IgD-negative memory B cell (primary cell): ENCODE measurements at regions not wholly inside any gene's neighbourhood (a gene's known extent, or its start where the extent isn't known, plus 50 kb on each side); places are given as distances from the start of the nearest gene placed in this dataset.

ENCODE experiments used
- H3K27ac Mint-ChIP-seq, 3 donors: one replicate each; pipeline ENCODE4 v1.8.0; 2020 to 2022; ENCODE audit warnings: mild to moderate bottlenecking in 3 of 3, mixed read lengths in 3 of 3, moderate library complexity in 1 of 3
- H3K27me3 Mint-ChIP-seq: one replicate; pipeline ENCODE4 v1.8.0; 2021; ENCODE audit warnings: mixed read lengths
- H3K36me3 Mint-ChIP-seq: one replicate; pipeline ENCODE4 v1.8.0; 2020; ENCODE audit warnings: mild to moderate bottlenecking, mixed read lengths
- H3K4me1 Mint-ChIP-seq, 3 donors: one replicate each; pipeline ENCODE4 v1.8.0; 2020 to 2022; ENCODE audit warnings: mixed read lengths in 3 of 3, mild to moderate bottlenecking in 1 of 3
- H3K4me3 Mint-ChIP-seq, 4 donors: one replicate each; pipeline ENCODE4 v1.8.0; 2020 to 2022; ENCODE audit warnings: mild to moderate bottlenecking in 4 of 4, mixed read lengths in 4 of 4, moderate library complexity in 3 of 4
- H3K9me3 Mint-ChIP-seq, 3 donors: one replicate each; pipeline ENCODE4 v1.8.0; 2020 to 2021; ENCODE audit warnings: mixed read lengths in 3 of 3, mild to moderate bottlenecking in 1 of 3

DNA sequence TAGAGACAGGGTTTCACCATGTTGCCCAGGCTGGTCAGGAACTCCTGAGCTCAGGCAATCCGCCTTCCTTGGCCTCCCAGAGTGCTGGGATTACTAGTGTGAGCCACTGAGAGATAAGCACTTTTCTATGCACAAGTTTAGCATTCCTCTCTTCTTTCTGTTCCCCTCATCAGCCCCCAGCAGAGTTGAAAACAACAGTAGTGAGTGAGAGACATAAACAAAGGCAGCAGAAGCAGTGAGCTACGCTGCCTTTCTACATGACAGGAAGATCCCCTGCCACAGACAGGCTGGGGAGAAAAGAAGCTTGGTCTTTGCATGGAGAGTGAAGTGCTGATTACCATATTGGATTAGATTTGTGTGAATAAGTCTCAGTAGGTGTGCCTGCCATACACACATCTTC, 392.0 kb upstream of the KIRREL3 start:
- no peak overlapping the region for H3K4me3 Mint-ChIP-seq
- no peaks in the 10 kb centered on the region for H3K36me3 Mint-ChIP-seq
- H3K27ac Mint-ChIP-seq = no peak overlapping the region
- peaks cover 2% of the 10 kb centered on the region for H3K27me3 Mint-ChIP-seq
- H3K4me1 Mint-ChIP-seq = no peaks in the 10 kb centered on the region
- H3K9me3 Mint-ChIP-seq = peaks cover under 1 to 11% (median 10%) of the 10 kb centered on the region in 3 donors

DNA sequence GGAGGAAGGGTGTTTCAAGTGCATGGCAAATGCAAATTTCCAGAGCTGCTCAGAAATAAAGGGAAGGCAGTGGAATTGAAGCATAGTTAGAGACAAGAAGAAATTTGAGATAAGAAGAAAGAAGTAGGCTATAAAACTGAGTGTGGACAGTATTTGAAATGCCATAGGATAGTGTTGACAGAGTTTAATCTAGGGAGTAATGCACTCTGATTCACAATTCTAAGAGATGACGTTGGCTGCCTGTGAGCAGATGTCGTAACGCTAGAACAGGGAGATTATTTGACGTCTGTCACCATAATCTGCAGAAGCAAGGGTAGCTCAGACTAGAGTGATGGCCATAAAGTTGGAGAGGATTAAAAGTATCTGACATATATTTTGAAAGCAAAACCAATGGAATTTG, 389.9 kb upstream of the KIRREL3 start:
- H3K9me3 Mint-ChIP-seq = peaks cover 3 to 8% (median 6%) of the 10 kb centered on the region in 3 donors
- H3K36me3 Mint-ChIP-seq = no peaks in the 10 kb centered on the region
- H3K4me1 Mint-ChIP-seq = no peaks in the 10 kb centered on the region
- no peaks in the 10 kb centered on the region for H3K27me3 Mint-ChIP-seq
- no peak overlapping the region for H3K4me3 Mint-ChIP-seq
- H3K27ac Mint-ChIP-seq = no peak overlapping the region

DNA sequence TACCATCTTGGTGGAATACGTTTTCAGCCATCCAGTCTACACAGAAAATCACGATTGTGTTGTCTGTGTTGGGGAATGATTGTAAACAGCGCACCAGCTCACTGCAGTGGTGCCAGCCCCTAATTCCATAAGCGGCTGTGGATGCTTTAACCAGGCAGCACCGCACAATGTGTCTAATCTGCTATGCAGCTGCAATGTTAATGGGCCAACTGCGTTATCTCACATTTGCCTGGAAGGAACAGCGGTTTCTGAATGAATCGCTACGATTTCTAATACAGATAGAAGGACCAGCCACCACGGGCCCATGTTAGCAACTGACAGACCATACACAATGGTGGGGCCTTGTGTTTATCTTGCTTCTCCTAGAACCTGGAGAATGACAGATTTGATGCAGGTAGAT, 384.5 kb upstream of the KIRREL3 start:
- Mint-ChIP-seq H3K27ac (no peak overlapping the region), H3K4me3 (no peak overlapping the region), H3K27me3 (no peaks in the 10 kb centered on the region), H3K9me3 (peaks cover 0 to 3% (median 0%) of the 10 kb centered on the region in 3 donors), H3K4me1 (no peaks in the 10 kb centered on the region), H3K36me3 (no peaks in the 10 kb centered on the region)

DNA sequence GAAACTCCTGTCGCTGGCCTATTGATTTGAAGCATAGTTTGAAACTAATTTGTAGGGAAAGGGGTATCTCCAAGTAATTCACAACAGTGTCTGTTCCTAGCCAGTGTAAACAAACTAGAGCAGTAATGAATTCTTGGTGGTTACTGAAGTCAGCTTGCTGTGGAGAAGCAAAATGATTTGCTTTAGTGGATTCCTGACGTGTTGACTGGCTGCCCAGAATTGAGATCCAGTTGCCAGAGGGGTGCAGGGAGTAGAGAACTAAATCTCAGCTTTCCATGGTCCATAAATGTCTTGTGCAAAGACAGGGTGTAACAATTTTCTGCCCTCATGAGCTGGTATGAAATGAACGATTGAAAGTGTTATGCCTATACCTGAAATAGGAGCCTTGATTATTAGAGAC, 382.5 kb upstream of the KIRREL3 start:
- H3K4me1 Mint-ChIP-seq = no peaks in the 10 kb centered on the region
- H3K4me3 Mint-ChIP-seq = no peak overlapping the region
- H3K9me3 Mint-ChIP-seq = peaks cover 0 to 3% (median 0%) of the 10 kb centered on the region in 3 donors

DNA sequence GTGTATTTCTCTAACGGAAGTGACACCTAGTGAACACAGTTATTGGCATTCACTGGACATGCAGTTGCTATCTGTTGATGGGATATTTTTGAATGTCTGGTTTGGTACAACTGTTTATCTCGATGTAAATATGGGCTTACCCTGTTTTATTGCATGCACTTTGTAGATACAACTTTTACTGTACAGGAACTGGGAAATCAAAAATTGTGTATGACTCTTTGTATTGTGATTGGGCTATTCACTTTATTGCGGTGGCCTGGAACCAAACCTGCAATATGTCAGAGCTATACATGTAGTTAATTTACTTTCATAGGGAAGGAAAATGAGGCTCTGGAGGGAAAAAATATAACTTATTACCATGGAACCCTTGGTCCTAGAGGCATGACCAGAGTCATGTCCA, 380.7 kb upstream of the KIRREL3 start:
- Mint-ChIP-seq H3K4me1 (no peaks in the 10 kb centered on the region), H3K27ac (no peak overlapping the region), H3K27me3 (no peaks in the 10 kb centered on the region), H3K36me3 (no peaks in the 10 kb centered on the region), H3K4me3 (no peak overlapping the region), H3K9me3 (peaks cover 0 to 5% (median 0%) of the 10 kb centered on the region in 3 donors)

More for the DNA sequence above, 382.5 kb upstream of the KIRREL3 start:
- H3K27ac Mint-ChIP-seq = no peak overlapping the region
- no peaks in the 10 kb centered on the region for H3K27me3 Mint-ChIP-seq
- no peaks in the 10 kb centered on the region for H3K36me3 Mint-ChIP-seq

DNA sequence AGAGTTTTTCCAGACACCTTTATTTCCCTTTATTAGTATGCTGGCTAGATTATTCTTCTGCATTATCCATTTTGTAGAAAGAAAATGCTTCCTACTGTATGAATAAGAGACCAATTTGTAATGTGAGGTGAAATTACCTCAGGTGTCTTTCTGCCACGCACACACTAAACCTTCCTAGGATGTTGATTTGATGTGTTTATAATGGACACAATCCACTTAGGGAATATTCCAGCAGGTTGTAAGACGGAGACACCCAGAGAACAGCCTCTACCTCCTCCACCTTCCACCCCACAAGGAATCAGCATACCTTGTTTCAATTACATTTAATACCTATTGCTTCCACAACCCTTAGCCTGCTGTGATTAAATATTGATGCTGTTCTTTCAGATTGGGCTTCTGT, 379.1 kb upstream of the KIRREL3 start:
- Mint-ChIP-seq H3K36me3 (no peaks in the 10 kb centered on the region), H3K4me1 (no peaks in the 10 kb centered on the region), H3K9me3 (peaks cover 0 to 5% (median 0%) of the 10 kb centered on the region in 3 donors), H3K27ac (no peak overlapping the region), H3K27me3 (no peaks in the 10 kb centered on the region), H3K4me3 (no peak overlapping the region)

DNA sequence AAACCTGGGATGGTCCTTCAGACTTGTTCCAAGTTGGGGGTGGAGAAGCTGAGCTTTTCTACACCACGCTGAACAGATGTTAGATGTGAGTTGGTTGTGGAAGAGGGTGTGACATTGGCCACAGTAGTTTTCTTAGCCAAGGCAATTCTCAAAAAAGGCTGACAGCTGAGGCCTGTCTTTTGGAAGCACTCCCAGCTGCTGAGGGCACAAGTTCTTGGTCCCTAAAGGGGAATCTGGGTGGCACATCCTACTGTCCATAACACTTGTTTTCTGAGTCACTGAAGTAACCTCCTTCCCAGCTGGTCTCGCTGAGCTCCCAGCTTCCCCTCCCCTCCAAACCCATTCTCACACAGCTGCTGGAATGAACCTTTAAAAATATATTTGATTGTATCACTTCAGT, 375.7 kb upstream of the KIRREL3 start:
- no peaks in the 10 kb centered on the region for H3K36me3 Mint-ChIP-seq
- no peaks in the 10 kb centered on the region for H3K4me1 Mint-ChIP-seq
- H3K9me3 Mint-ChIP-seq = peaks cover 0 to 5% (median 0%) of the 10 kb centered on the region in 3 donors
- H3K27me3 Mint-ChIP-seq = no peaks in the 10 kb centered on the region
- H3K4me3 Mint-ChIP-seq = no peak overlapping the region
- no peak overlapping the region for H3K27ac Mint-ChIP-seq

DNA sequence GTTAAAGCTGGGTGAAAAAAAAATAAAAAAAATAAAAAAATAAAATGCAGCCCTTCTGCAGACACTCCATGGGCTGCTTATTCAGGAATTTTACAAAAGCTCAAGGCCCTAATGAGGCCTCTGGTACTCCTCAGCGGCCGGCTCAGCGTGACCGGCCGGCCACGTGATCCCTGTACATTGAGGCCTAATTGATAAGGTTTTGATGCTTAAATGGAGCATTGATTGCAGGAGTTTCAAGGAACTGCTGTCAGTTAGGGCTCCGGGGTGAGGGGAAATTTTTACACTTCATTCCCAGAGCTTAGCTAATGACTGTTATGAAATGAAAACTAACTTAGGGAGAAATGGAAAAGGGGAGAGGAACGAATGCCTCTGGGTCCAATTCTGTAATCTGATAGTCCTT, 368.8 kb upstream of the KIRREL3 start:
- H3K27ac Mint-ChIP-seq = no peak overlapping the region
- no peak overlapping the region for H3K4me3 Mint-ChIP-seq
- peaks cover 0 to 2% (median 0%) of the 10 kb centered on the region in 3 donors for H3K9me3 Mint-ChIP-seq
- no peaks in the 10 kb centered on the region for H3K27me3 Mint-ChIP-seq
- H3K36me3 Mint-ChIP-seq = no peaks in the 10 kb centered on the region
- H3K4me1 Mint-ChIP-seq = no peaks in the 10 kb centered on the region

DNA sequence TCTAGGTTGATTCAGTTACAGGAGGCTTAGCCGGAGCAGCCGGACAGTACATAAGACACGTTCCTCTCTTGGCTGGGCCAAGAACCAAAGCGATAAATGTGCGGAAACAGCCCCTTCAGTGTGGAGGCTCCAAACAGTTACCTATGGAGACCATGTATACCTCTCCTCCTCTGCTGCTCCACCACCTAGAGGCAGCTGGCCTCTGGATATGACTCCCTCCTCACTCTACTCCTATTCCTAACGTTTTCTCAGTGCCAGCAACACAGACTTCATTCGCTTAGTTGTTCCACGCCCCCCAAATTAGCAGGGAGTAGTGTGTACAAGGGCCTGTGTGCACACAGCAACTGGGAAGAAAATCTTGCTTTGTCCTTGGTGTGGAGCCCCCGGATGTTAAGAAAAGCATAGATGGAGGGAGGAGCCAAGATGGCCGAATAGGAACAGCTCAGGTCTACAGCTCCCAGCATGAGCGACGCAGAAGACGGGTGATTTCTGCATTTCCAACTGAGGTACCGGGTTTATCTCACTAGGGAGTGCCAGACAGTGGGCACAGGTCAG, 362.3 kb upstream of the KIRREL3 start:
- Mint-ChIP-seq H3K36me3 (no peaks in the 10 kb centered on the region), H3K27ac (no peak overlapping the region), H3K4me1 (no peaks in the 10 kb centered on the region), H3K27me3 (no peaks in the 10 kb centered on the region), H3K9me3 (peaks cover 0 to 2% (median 2%) of the 10 kb centered on the region in 3 donors), H3K4me3 (no peak overlapping the region)

DNA sequence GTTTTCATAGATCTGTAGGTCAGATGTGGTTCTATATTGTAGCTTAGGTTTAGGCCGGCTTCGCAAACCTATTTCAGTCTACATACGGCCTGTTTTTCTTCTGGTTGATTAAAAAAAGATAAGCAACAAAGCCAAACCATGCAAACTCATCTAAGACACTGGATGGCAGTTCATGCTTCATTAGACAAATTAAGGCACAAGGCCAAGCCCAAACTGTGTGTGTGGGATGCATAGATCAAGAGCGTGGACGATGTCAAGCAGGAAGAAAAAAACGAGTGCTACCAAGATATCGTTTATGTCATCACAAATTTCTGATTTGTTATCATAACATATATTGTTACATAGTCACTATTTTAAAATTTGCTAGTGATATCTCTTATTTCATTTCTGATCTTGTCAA, 357.6 kb upstream of the KIRREL3 start:
- Mint-ChIP-seq H3K4me1 (no peaks in the 10 kb centered on the region), H3K27me3 (no peaks in the 10 kb centered on the region), H3K9me3 (peaks cover 0 to 2% (median 0%) of the 10 kb centered on the region in 3 donors), H3K27ac (no peak overlapping the region), H3K4me3 (no peak overlapping the region), H3K36me3 (no peaks in the 10 kb centered on the region)

DNA sequence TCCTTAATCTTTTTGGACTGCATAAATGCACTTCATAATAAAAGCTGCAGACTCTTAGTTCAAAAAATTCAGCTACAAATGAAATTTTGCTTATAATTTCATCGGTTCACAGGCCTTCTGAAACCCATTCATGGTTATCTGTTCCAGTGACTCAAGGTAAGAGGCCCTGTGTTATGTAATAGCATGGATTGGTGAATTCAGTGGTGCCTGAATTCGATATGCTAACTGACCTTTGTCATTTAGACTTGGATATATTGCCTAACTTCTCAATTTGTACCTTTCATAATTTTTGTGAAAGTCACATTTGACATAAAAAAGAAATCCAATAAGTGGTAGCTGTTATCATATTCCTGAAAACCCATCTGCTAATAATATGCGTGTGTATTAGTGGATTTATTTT, 349.9 kb upstream of the KIRREL3 start:
- Mint-ChIP-seq H3K27me3 (no peaks in the 10 kb centered on the region), H3K36me3 (no peaks in the 10 kb centered on the region), H3K9me3 (peaks cover 3 to 8% (median 5%) of the 10 kb centered on the region in 3 donors), H3K4me1 (peaks cover 0 to 3% (median 0%) of the 10 kb centered on the region in 3 donors), H3K4me3 (no peak overlapping the region), H3K27ac (no peak overlapping the region)

DNA sequence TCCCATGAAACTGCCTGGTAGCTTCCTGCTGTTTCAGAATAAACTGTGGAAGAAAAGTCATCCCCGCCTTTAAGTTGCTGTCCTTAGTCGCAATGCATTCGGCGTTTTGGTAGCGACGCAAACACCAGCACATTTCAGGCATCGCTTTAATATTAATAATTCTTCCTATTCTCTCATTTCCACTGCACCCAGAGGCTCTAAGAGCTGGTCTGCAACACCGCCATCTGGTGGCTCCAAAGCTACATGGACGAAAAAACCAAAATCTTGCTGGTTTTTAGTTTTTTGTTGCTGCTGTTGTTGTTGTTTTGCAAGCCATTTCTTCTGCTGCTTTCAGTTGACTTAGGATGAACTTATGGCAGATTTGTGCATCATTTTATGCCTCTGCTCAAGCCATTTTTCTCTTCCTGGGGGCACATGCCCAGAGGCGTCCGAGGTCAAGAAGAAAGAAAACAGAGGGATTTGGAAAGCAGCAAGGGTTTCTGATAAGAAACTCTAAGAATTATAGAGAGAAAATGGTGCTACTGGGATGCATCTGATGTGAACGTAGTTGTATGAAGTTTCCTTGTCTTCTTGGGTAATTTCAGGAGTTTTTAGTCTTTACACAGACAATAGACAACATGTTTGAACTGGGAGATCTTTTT, 345.4 kb upstream of the KIRREL3 start:
- Mint-ChIP-seq H3K36me3 (no peaks in the 10 kb centered on the region), H3K4me1 (peaks cover 0 to 3% (median 0%) of the 10 kb centered on the region in 3 donors), H3K4me3 (no peak overlapping the region), H3K27me3 (no peaks in the 10 kb centered on the region), H3K9me3 (peaks cover 3 to 9% (median 5%) of the 10 kb centered on the region in 3 donors), H3K27ac (no peak overlapping the region)

DNA sequence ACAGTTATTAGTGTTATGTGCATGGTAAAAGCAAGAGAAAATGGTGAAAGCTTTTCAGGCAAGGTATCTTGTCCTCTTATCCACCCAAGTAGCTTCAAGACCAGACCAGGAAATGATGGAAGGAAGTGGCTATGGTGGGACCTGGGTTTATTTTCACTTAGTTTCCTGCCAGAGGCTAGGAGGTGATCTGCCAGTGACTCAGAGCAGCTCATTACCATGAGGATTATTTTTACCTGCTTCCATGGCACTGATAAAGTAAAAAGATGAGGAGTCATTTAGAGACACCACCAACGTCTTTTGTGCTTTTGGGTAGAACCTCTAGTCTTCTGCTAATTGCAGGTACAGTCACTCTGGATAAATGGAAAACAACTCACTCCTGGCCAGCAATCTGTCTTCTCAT, 339.9 kb upstream of the KIRREL3 start:
- peaks cover 0 to 7% (median 4%) of the 10 kb centered on the region in 3 donors for H3K9me3 Mint-ChIP-seq
- H3K27me3 Mint-ChIP-seq = no peaks in the 10 kb centered on the region
- H3K4me1 Mint-ChIP-seq = no peaks in the 10 kb centered on the region
- H3K36me3 Mint-ChIP-seq = no peaks in the 10 kb centered on the region
- no peak overlapping the region for H3K4me3 Mint-ChIP-seq
- peak overlapping the region in 1 of 3 donors; percentile 58 for H3K27ac Mint-ChIP-seq

DNA sequence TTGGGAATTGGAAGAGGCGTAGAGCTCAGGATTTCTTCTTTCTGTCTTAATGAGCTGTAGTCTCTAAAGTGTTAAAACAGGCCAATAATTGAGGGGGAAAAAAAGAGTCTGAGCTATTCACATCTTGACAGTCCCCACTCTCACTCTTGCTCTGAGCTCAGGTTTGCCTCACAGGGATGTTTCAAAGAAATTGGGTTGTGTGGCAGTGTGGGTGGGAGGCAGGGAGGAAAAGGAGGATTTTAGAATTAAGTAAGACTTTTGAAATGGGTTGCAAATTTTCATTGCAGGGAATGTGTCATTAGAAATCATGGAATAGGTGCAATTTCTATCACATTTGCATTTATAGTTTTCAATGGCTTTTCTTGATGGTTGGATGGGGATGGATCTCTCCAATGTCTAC, 338.8 kb upstream of the KIRREL3 start:
- Mint-ChIP-seq H3K4me1 (no peaks in the 10 kb centered on the region), H3K27me3 (no peaks in the 10 kb centered on the region), H3K27ac (no peak overlapping the region), H3K36me3 (no peaks in the 10 kb centered on the region), H3K4me3 (no peak overlapping the region), H3K9me3 (peaks cover 1 to 7% (median 4%) of the 10 kb centered on the region in 3 donors)

DNA sequence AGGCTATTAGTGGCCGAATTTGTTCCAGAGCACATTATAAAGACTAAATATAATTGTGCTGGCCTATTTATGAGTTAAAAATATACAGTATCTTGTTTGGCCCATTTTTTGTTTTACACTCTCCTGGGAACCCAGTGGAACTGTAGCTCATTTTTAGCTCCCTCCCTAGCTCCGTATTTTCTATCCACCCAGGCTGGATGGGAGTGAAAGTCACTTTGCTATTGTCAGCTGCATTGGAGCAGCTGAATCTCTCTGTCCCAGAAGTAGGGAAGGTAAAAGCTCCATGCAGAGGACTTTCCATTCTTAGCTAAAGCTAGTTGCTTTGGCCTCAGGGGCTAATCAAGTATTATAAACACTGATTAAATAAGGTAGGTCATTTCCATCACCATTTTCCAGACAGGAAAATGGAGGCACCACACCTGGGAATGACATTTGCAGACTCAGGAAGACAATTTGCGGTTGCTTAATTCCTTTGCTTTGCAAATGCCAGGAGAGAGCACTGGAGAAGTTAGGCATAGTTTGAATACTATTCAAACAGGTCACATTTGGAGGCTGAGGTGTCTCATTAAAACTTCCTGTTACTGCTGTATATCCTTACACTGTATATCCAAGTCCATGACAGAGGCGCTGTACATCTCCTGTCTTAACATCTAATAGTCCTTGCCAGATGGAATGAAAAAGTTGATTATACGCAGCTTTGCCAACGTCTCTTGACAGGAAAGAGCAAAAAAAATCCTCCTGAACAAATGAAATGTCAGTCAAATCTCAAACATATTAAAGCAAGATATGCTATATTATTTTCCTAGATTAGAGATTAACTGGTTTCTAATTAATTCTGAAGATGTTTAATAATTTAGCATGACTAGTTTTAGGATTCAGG, 338.1 kb upstream of the KIRREL3 start:
- no peak overlapping the region for H3K27ac Mint-ChIP-seq
- no peaks in the 10 kb centered on the region for H3K36me3 Mint-ChIP-seq
- H3K4me1 Mint-ChIP-seq = no peaks in the 10 kb centered on the region
- no peak overlapping the region for H3K4me3 Mint-ChIP-seq
- no peaks in the 10 kb centered on the region for H3K27me3 Mint-ChIP-seq
- H3K9me3 Mint-ChIP-seq = peaks cover 1 to 7% (median 4%) of the 10 kb centered on the region in 3 donors
